ENCODE measurements at regions not wholly inside any gene's neighbourhood (a gene's known extent, or its start where the extent isn't known, plus 50 kb on each side); places are given as distances from the start of the nearest gene placed in this dataset.

DNA sequence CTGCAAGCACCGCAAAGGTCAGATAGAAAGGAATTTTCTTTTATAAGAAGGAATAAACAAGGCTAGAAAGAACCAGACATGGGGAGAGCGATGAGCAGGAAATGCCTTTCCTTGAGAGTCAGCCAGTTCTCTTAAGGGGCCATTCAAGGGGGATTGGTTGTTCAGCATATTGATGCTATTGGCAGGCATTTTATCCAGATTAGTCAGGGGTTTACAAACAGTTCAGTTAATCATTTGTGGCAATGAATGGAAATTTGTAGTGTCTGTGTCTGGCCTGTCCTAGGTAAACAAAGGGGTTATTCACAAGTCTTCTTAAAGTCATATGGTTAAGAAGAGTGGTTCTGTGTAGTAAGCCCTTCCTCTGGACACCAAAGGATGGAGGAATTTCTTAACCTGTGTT, 184.7 kb upstream of the FRMPD4 start:
- DNase-seq = no peak

DNA sequence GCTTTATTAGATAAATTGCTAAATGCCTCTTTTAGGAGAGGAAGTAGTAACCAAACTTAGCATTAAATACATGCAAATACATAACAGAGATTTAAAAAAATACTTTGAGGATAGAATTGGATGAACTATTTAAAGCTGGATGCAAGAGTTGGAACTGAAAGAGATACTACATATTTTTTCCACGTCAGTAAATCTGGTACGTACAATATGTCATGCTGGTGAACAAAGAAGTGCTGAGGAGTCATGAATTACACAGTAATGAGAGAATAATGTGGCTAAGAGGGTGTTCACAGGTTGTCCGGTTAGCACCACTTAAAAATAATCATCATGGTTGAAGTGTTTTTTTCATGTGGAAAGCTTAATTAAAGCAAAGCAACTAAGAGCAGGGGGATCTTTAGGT, 184.1 kb upstream of the FRMPD4 start:
- DNase-seq = no peak

DNA sequence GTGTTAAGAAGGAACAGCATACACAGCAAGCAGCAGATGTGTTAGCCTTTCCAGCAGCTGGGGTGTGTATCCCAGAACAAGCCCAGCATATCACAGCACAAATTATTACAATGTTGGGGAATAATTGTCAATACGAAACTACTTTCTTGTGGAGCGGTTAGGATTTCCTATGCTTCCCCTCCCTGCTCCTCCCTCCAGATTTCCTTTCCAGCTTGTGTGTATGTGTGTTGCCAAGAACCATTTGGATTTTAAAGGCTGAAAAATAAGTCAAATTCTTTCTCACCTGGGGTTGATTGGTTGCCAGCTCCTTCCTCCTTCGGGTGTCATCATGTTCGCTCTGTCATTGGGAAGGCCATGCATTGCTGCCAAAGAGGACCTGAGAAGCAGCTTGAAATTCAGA, 178.2 kb upstream of the FRMPD4 start:
- no peak for DNase-seq

DNA sequence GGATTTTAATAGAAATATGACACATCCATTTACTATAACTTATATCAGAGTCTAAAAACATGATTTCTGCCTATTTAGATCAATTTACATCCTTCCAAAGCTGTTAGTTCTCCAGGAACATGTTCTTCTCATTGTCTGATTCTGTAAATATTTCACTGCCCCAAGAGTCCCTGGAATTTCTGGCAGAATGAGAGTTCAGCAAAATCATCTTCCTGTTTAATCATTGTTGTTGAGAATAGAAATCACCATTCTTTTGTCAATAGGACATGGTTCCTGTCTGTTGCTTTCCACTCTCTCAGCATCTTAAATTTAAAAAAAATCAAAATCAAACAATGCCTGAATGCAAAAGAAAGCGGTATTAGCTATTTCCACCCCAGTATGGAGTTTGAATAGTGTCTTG, 172.8 kb upstream of the FRMPD4 start:
- no peak for DNase-seq

DNA sequence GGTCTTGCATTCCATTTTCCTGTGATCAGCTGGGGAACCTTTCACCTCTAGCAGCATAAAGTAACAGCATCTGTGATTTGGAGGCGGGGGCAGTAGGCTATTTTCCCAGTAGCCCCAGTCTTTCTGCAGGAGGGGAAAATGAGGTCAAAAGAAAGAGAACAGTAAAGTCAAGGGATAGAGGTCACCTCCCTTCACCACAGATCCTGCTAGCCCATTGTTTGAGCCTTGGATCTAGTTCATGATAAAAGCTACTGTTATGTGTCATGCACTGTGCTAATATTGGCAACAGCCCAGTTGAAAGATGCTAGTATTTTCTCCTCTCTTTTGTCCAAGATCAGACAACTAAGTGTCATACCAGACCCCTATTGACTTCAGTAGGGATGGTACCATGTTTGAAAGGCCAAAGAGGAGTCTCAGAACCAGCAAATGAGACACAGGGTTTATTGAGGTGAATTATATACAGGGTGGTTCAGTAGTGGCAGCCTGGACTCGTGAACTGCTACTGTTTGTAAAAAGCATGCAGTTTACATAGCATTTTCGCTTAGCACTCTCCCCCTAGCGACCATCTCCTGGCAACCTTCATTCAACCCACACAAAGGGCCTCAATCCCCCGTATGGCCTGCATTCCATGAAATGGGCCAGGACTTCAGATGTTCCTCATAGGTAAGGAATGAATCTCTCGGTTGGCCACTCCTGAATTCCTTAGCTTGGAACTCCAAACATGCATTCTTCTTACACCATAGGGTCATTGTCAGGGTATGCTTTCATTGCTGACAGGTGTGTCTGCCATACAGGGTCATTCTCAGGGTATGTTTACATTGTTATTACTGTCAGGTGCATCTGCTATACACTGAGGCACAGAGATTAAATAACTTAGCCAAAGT, 170.0 kb upstream of the FRMPD4 start:
- DNase-seq = no peak

DNA sequence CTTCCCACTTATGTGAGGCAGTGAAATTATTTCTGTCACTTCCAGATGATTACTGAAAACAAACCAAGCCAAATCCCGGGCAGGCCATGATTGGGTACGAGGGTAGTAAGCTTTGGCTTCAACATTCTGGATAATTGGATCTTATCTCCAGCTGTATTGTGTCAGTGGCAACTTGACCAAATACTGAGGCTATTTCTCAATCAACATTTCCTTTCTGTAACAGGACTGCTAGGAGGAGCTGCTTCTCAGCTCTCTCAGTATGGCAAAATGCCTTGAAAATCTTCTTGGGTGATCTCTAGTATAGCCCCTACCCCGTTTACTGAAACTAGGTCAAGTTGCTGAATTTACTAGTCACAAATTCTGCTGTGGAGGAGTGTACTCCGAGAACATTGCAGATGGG, 169.3 kb upstream of the FRMPD4 start:
- no peak for DNase-seq

DNA sequence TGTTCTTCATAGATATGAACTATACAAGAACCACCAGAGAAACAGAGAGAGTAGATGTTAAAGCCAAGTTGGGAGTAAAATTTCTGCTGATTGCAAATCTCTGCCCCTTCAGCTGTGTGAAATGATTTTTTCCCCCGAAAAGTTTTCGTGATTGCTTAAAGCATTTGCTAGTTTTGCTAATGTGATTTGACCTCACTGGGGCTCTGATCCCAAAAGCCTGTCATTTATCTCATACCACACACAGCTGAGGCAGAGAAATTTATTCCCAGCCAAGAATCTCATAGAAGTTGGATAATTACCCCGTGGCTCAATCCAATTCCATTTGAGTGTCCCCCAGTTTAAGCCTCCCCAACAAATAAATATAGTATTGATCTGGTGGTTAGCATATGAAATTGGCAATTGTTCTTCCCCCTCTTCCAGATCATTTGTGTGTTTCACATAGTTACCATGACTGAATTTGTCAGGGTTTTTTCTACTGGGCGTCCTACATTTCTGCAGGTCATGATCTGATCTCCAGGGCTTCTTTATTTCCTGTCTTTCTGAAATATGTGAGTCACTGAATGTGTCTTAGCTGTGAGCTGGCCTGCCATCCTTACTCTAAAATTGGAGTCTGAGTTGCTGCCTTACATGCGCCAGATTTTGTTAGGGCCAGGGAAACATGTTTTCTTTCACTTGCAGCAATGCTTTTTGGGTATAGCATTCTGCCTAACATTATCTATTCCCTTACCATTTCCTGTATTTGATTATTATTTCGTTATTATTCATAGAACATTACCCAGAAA, 167.5 kb upstream of the FRMPD4 start:
- no peak for DNase-seq

DNA sequence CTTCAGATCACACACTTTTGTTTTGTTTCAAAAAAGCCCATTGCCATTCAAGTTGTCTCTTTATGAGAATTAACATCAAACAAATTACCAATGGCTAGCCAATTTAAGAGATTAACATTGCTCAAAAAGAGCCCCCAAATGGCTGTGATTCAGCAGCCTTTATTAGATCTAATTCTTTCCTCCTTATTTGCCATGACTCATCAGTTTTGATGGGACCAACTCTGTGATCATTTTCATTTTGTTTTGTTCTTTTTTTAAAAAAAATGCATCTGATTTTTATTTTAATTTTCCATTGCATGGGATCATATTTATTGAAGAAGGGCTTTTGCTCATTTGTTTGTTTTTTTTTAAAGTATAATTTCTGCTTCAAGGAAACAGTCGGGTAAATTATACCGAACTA, 161.6 kb upstream of the FRMPD4 start:
- no peak for DNase-seq

DNA sequence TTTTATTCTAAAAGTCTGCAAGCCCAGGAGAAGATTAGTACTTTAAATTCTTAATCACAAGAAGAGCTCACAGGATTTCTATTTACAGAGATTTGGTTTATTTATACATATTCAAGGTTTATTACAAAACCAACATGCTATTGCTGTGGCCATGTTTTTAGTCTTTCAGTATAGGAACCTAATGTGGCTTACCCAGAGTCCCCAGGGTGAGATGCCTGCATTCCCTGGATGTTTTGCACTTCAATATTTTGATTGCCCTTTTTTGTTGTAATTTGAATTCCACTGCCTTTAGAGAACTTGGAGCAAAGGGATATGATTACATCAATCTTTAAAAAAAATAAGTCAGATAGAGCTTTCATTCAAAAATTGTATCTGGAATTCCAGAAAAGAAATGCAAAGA, 146.0 kb upstream of the FRMPD4 start:
- no peak for DNase-seq

DNA sequence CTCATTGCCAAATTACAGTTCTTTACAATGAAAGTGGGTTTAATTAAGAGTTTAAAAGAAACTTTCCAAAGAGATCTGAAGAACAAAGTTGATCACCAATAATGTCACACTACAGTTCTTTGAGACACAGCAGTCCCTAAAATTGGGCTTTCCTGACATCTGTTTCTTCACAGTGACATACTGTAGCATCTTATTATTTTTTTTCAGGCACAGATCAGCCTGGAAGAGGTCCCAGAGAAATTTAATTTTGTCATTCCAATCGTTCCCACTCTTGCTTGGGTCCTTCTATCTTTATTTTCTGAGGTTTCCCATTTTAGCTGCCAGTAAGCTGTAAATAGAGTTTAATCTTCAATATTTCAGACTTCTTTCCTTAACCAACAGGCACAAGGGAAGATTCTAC, 143.1 kb upstream of the FRMPD4 start:
- no peak for DNase-seq

DNA sequence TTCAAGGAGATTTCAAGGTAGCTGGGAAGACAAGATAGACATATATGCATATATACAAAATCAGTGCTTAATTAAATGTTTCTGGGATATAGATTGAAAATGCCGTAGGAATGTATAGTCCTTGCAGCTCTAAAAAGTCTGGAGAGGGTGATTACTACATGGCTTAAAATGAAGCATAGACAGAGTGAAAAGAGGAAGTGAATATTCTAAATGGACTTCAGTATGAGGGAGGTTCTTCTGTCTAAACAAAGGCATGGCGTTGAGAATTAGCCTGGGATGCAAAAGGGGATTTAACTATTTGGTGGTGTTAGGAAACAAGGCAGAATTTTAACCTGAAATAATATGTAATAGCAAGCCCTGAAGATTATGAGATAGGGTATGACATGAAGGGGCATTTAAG, 141.5 kb upstream of the FRMPD4 start:
- DNase-seq = no peak

DNA sequence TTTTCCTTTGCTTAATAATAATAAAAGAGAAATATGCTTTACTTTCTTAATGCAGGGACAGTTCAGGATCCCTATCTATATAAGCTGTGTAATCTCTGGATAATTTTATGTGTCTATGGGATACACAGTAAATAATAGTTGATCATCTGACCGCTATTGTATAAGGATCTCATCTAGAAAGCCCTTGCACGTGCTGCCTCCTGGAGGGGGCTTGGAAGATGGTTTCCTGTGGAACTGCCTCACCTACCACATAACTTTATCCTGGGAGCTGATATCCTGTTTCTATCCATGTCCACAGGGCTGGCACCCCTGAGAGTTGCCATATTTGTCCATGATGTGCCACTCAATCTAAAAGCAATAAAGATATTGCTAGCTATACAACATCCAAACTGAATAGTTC, 139.3 kb upstream of the FRMPD4 start:
- DNase-seq = no peak

DNA sequence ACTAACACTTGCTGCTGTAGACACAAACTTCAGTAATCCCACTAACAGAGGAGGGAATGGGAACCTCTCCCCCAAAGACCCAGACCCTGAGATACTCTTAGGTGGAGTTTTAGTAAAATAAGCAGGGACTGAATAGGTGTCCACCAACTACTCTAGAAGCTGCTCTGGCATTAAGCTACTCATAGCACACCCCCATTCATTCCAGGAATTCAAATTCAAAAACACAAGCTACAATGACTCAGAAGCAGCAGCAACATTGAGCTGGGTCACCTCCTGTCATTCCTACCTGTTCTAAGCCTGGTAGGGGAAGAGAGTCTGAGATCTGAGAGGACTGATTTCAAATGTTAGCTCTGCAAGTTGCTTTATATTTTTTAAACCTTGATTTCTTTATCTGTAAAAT, 135.4 kb upstream of the FRMPD4 start:
- no peak for DNase-seq

DNA sequence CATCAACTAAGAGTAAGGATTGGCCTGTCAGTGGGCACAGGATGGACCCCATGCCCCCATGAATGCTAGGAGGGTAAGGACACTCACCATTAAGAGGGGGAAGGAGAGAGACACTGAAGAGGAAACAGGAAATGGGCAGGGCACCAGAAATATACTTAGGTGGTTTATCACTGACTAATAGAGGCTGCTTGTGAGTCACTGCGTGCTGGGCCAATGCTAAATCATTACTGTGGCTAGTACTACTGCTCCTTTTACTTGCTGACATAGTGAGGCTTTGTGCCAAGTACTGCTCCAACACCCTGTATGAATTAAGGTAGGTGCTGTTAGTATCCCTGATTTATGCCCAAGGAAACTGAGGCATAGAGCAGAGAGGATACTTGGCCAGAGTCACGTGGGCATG, 130.4 kb upstream of the FRMPD4 start:
- no peak for DNase-seq

DNA sequence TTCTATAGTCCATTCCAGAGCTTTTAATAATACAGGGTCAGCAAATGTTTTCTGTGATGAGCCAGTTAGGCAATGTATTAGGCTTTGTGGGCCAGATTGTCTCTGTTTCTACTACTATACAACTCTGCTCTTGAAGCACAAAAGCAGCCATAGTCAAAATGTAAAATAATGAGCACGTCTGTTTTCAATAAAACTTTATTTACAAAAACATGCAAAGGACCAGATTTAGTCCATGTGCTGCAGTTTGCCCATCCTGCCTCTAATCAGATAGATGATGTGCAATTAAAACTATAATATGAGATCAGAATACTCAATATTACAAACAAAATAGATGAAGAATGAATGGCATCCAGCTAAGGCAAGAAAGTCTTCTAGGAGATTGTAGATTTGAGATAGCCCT, 127.8 kb upstream of the FRMPD4 start:
- DNase-seq = no peak

DNA sequence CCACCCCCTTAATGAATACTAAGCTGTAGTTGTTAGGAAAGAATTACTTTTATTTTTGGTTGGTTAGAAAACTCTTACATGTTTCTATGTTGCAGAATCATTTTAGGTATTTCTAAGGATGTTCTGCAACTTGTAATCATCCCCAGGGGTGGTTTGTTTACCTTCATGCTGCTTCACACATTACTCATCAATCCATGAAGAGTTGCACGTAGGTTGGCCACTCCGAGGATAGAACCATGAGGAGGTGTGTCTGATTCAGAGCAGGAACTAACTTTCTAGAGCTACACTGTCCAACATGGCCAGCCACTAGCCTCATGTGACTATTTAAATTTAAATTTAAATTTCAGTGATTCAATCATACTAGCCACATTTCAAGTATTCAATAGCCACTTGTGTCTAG, 127.2 kb upstream of the FRMPD4 start:
- no peak for DNase-seq

DNA sequence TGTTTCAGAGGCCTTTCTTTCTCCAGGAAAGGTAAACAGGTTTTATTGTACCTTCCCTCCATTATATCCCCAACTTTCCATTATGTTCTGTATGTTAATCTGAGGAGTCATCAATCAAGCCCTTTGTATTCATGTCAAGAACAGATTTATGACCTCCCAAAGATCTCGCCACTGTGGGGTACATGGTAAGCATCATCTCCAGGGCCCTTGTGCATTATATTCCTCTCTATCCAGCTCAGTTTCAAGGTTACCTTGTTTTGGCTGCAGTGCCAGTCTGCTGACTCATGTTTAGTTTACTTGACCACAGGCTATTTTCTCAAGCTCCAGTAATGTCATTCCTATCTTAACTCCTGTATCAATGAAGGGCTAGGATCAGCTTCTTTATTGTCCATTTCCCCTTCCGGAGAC, 125.1 kb upstream of the FRMPD4 start:
- no peak for DNase-seq

DNA sequence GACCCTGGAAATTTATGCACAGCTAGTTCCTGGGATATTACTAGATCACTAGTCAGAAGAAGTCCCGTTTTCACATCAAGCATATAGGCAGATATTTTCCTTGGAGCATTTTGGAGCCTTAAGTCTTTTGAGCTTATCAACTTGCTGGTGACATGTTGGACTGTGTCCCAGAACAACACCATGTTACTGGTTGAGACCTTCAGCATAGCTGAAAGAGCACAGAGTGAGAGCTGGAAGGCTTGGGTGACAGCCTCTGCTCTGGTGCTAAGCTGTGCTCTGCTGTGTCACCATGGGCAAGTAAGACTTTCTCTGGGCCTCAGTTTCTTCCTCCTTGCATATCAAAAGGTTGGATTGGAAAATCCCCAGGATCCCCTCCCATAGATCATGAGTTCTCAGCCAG, 116.6 kb upstream of the FRMPD4 start:
- DNase-seq = no peak

DNA sequence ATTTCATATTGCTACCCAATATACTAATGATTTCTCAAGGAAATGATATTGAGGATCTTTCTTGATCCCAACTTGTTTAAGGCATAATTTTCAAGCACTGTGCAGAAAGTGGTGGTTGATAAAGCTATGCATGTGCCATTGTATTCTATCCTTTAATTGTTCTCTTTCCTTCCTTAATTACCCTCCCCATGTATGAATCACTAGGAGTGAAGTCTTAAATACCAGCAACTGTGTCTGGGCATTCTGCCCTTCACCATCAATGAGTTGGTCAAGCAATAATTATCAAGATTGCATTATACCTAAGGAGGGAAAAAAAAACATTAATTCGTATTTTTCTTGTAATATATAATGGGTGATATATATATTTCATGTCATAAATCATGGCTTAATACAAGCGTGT, 111.8 kb upstream of the FRMPD4 start:
- DNase-seq = no peak

DNA sequence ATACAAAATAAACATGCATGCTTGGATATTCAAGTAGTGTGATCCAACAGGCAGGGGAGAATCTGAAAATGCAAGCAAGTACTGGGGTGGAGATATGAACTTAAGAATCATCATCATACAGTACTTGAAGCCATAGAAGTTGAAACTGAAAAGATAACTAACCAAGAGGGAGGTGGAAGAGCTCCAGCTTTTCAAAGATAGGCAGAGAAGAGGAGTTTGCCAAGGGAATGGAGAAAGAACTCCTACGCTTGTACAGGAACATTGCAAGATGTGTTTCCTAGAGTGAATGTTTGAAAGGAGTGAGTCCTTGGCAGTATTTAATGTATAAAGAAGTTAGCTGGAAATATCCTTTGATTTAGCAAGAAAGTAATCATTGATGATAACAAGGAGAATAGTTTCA, 106.2 kb upstream of the FRMPD4 start:
- DNase-seq = no peak

DNA sequence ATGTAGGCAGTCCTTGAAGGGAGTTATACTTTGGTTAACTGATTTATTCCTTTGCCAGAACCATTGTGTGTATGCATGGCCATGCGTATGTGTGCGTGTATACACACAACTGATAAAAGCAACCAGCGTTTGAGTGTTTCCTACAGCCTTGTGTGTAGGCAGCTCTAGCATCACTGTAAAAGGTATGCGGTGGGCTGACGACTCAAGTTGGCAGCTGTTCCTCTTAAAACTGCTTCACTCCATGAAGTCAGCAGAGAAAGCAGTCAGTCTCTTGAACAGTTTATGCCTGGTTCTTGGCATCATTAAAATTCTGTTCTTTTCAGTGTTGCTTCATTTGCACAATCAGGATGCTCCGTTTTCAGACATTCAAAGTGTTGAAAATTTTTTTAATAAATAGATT, 103.5 kb upstream of the FRMPD4 start:
- DNase-seq = no peak

DNA sequence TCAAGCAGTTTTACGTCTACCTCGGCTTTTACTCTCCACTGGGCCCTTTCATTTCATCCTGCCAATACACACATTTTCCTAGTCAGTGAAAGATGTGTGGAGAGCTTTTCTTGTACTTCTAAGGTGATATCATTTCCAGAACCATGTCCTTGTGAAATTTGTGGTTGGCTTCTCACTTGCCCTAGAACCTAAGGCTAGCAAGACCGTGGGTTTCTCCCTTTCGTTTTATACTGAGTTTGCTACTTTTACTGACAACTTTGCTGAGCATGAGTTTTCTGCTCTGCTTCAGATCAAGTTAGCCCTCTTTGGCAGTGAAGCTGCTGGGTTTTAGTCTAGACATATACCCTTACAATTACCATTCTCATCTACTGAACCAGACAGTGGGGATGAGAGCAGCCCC, 95.7 kb upstream of the FRMPD4 start:
- DNase-seq = no peak

DNA sequence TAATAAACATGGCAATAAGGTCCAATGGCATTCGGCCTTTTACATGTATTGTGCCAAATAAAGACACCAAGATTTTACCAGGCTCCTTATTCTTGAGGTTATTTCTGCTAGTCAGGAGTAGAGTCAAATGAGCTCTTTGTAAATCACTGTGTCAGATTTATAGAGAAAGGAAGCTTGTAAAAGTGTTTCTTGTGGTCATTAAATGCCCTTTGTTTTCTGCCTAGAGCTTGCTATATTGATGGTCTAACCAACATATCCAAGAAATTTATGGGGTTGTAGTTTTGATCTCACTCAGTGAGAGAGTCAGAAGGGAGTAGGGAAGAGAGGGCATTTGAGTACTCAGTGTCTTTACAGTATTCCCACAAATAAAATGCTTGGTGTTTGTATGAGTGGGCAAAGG, 86.2 kb upstream of the FRMPD4 start:
- no peak for DNase-seq

DNA sequence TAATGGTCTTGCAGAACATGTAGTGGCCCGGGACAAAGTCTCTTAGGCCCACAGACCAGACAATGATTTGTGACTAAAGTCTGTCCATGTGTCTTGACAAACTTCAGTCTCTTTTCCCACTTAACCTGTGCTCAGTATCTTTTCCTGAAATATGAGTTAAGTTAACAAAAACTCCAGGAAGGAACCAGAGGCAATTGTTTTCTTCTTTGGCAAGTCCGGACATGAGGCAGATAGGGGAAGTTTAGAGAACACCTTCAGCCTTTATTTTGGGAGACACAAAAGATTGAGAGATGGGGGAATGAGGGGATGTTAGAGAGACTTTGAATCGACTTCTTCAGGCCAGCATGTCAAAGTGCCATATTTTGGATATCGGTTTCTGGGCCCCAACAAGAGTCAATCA, 80.2 kb upstream of the FRMPD4 start:
- no peak for DNase-seq

Measured in activated CD4-positive, alpha-beta T cell treated with anti-CD3 and anti-CD28 coated beads for 4 hours (primary cell).